PC-9 (cell line): ENCODE measurements at regions not wholly inside any gene's neighbourhood (a gene's known extent, or its start where the extent isn't known, plus 50 kb on each side); places are given as distances from the start of the nearest gene placed in this dataset.

Experiments used
- EZH2 ChIP-seq: fragments of 200-600 bp; sonication (generic); IDR thresholded peaks from 2 replicates; pipeline ENCODE4 v1.8.0; 2017; ENCODE audit warnings: antibody characterized with exemption, low read depth
- TF ChIP-seq, protein P1 (sequence below): fragments of 200-600 bp; sonication (generic); conservative IDR thresholded peaks from 2 replicates; pipeline ENCODE4 v1.6.1; 2017; ENCODE audit warnings: mixed run types, antibody characterized with exemption, mild to moderate bottlenecking, moderate library complexity

DNA sequence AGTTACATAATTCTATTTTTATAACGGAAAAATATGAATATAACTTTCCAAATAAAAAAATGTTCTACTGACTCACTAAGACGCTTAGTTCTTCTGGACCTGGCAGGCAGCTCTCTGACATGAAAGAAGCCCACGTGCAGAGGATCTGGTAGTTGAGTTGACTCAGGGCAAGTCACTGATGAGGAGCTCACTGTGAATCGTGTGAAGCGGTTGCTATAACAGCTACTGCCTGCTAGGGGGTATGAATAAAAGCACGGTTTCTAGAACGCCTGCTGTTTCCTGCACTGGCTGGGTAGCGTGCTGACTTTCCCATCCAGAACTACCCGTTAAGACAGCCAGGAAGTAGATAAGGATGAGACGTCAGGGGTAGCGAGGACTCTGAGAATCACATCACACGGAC is 54.7 kb upstream of the WASF3 start:
- TF ChIP-seq, protein P1, sequence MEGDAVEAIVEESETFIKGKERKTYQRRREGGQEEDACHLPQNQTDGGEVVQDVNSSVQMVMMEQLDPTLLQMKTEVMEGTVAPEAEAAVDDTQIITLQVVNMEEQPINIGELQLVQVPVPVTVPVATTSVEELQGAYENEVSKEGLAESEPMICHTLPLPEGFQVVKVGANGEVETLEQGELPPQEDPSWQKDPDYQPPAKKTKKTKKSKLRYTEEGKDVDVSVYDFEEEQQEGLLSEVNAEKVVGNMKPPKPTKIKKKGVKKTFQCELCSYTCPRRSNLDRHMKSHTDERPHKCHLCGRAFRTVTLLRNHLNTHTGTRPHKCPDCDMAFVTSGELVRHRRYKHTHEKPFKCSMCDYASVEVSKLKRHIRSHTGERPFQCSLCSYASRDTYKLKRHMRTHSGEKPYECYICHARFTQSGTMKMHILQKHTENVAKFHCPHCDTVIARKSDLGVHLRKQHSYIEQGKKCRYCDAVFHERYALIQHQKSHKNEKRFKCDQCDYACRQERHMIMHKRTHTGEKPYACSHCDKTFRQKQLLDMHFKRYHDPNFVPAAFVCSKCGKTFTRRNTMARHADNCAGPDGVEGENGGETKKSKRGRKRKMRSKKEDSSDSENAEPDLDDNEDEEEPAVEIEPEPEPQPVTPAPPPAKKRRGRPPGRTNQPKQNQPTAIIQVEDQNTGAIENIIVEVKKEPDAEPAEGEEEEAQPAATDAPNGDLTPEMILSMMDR: no peak
- TF ChIP-seq EZH2: no peak
